ENCODE measurements at regions not wholly inside any gene's neighbourhood (a gene's known extent, or its start where the extent isn't known, plus 50 kb on each side); places are given as distances from the start of the nearest gene placed in this dataset.
"Not testable (repeated sequence)": the region's sequence is repeated elsewhere in the genome, so short reads cannot be mapped to it uniquely, and the experiment has no call there.

- DNase-seq (ENCODE audit: insufficient read length, low spot score) (no peak), FAIRE-seq (no peak)
Measured at GRCh38 chr3:147160984-147161383, 245.4 kb downstream of the ZIC4 start.

- FAIRE-seq (no peak), DNase-seq (ENCODE audit: insufficient read length, low spot score) (no peak)
Measured at GRCh38 chr3:147159141-147159540, 247.2 kb downstream of the ZIC4 start.

- no peak for DNase-seq (ENCODE audit: insufficient read length, low spot score)
Measured at GRCh38 chr3:147157631-147158030, 248.7 kb downstream of the ZIC4 start.

GRCh38 chr3:147154988-147155387, 251.4 kb downstream of the ZIC4 start:
- not testable (repeated sequence) for FAIRE-seq; DNase-seq (ENCODE audit: insufficient read length, low spot score)

More at GRCh38 chr3:147157631-147158030, 248.7 kb downstream of the ZIC4 start:
- no peak for FAIRE-seq

- DNase-seq (ENCODE audit: insufficient read length, low spot score) (no peak), FAIRE-seq (no peak)
Measured at GRCh38 chr3:147153830-147154539, 252.4 kb downstream of the ZIC4 start.

- no peak for FAIRE-seq
- no peak for DNase-seq (ENCODE audit: insufficient read length, low spot score)
Measured at GRCh38 chr3:147152476-147152875, 253.9 kb downstream of the ZIC4 start.

GRCh38 chr3:147141516-147142288, 264.6 kb downstream of the ZIC4 start:
- FAIRE-seq (no peak), DNase-seq (ENCODE audit: insufficient read length, low spot score) (no peak)

- DNase-seq (ENCODE audit: insufficient read length, low spot score) (no peak), FAIRE-seq (no peak)
Measured at GRCh38 chr3:147139341-147139740, 267.0 kb downstream of the ZIC4 start.

- DNase-seq (ENCODE audit: insufficient read length, low spot score), result no peak
- FAIRE-seq, result no peak
Measured at GRCh38 chr3:147132168-147132567, 274.2 kb downstream of the ZIC4 start.

- FAIRE-seq (no peak), DNase-seq (ENCODE audit: insufficient read length, low spot score) (no peak)
Measured at GRCh38 chr3:147130461-147130860, 275.9 kb downstream of the ZIC4 start.

GRCh38 chr3:147129665-147130064, 276.7 kb downstream of the ZIC4 start:
- FAIRE-seq, result no peak

GRCh38 chr3:147122350-147122749, 284.0 kb downstream of the ZIC4 start:
- DNase-seq (ENCODE audit: insufficient read length, low spot score), result no peak
- FAIRE-seq, result no peak

More at GRCh38 chr3:147129665-147130064, 276.7 kb downstream of the ZIC4 start:
- no peak for DNase-seq (ENCODE audit: insufficient read length, low spot score)

GRCh38 chr3:147119989-147120388, 286.4 kb downstream of the ZIC4 start:
- DNase-seq (ENCODE audit: insufficient read length, low spot score) (no peak), FAIRE-seq (no peak)

- DNase-seq (ENCODE audit: insufficient read length, low spot score), result no peak
- FAIRE-seq, result no peak
Measured at GRCh38 chr3:147119346-147119745, 287.0 kb downstream of the ZIC4 start.

- FAIRE-seq, result no peak
- no peak for DNase-seq (ENCODE audit: insufficient read length, low spot score)
Measured at GRCh38 chr3:147118611-147119010, 287.7 kb downstream of the ZIC4 start.

- FAIRE-seq (no peak), DNase-seq (ENCODE audit: insufficient read length, low spot score) (no peak)
Measured at GRCh38 chr3:147117631-147118030, 288.7 kb downstream of the ZIC4 start.

GRCh38 chr3:147113293-147114044, 292.9 kb downstream of the ZIC4 start:
- FAIRE-seq (no peak), DNase-seq (ENCODE audit: insufficient read length, low spot score) (no peak)

- FAIRE-seq (no peak), DNase-seq (ENCODE audit: insufficient read length, low spot score) (no peak)
Measured at GRCh38 chr3:147099076-147099475, 307.3 kb downstream of the ZIC4 start.

GRCh38 chr3:147090461-147090860, 315.9 kb downstream of the ZIC4 start:
- DNase-seq (ENCODE audit: insufficient read length, low spot score) (no peak), FAIRE-seq (no peak)

- FAIRE-seq (no peak), DNase-seq (ENCODE audit: insufficient read length, low spot score) (no peak)
Measured at GRCh38 chr3:147089286-147089685, 317.1 kb downstream of the ZIC4 start.

GRCh38 chr3:147059500-147059899, 346.8 kb downstream of the ZIC4 start:
- not testable (repeated sequence) for DNase-seq (ENCODE audit: insufficient read length, low spot score)

More at GRCh38 chr3:147059500-147059899, 346.8 kb downstream of the ZIC4 start:
- not testable (repeated sequence) for FAIRE-seq
